ENCODE measurements at regions not wholly inside any gene's neighbourhood (a gene's known extent, or its start where the extent isn't known, plus 50 kb on each side); places are given as distances from the start of the nearest gene placed in this dataset.

- no peak for DNase-seq
Observed at GRCh38 chr15:68871507-68871906, 50.8 kb upstream of the ANP32A start.

- DNase-seq = peak in 1 of 2 experiments; percentile 24
Observed at GRCh38 chr15:68874788-68875187, 54.1 kb upstream of the ANP32A start.

- peak; percentile 89 to 99 for DNase-seq
Observed at GRCh38 chr15:68875377-68876116, 54.8 kb upstream of the SPESP1 start.

GRCh38 chr15:68877626-68878025 is 52.7 kb upstream of the SPESP1 start:
- DNase-seq = no peak

GRCh38 chr15:68880382-68880781 is 49.9 kb upstream of the SPESP1 start:
- no peak for DNase-seq

Measured in NCI-H524 (cell line).